ENCODE measurements at regions not wholly inside any gene's neighbourhood (a gene's known extent, or its start where the extent isn't known, plus 50 kb on each side); places are given as distances from the start of the nearest gene placed in this dataset.

GRCh38 chr13:65936249-65936648, 1293.9 kb downstream of the PCDH9 start:
- Histone ChIP-seq H3K79me1 (ENCODE audit: low read depth in 1 of 2, low read length in 2 of 2) (no peaks in the 10 kb centered on the region), H3K27ac (ENCODE audit: insufficient read depth, low read length) (no peak overlapping the region), H4K8ac (ENCODE audit: low read depth in 2 of 2, low read length in 2 of 2) (no peak overlapping the region), H2AFZ (replicated peaks; ENCODE audit: low read length, poor library complexity) (no peak overlapping the region), H3K36me3 (ENCODE audit: control insufficient read depth, insufficient read depth, low read length) (no peaks in the 10 kb centered on the region), H3K27me3 (ENCODE audit: control insufficient read depth, insufficient read depth, low read length) (no peaks in the 10 kb centered on the region), H2AK5ac (ENCODE audit: low read depth, low read length) (no peak overlapping the region), H3K14ac (replicated peaks; ENCODE audit: low read depth, low read length) (no peak overlapping the region), H2AK9ac (replicated peaks; ENCODE audit: low read depth, low read length, poor library complexity) (no peak overlapping the region), H4K91ac (ENCODE audit: insufficient read depth, low read depth, low read length) (no peak overlapping the region), H2BK120ac (ENCODE audit: low read depth, low read length) (no peak overlapping the region), H2BK20ac (ENCODE audit: low read depth, low read length) (no peak overlapping the region), H3K4me3 (ENCODE audit: insufficient read depth, low read depth, low read length) (no peak overlapping the region), H3K9me3 (ENCODE audit: control insufficient read depth, insufficient read depth, low read length) (no peaks in the 10 kb centered on the region), H3K9ac (ENCODE audit: low read depth, low read length) (no peak overlapping the region), H2BK5ac (ENCODE audit: low read depth, low read length, poor library complexity, severe bottlenecking) (no peak overlapping the region), H3K56ac (ENCODE audit: extremely low read depth, insufficient read depth, low read length) (no peak overlapping the region), H4K5ac (ENCODE audit: low read depth, low read length) (no peak overlapping the region), H4K20me1 (ENCODE audit: insufficient read depth, low read length) (no peaks in the 10 kb centered on the region), H3K9me1 (ENCODE audit: insufficient read depth, low read length) (no peaks in the 10 kb centered on the region), H3K23ac (ENCODE audit: low read depth, low read length) (no peak overlapping the region), H3K18ac (ENCODE audit: low read depth, low read length) (no peak overlapping the region), H2BK15ac (ENCODE audit: low read depth, low read length) (no peak overlapping the region), H3K4me1 (ENCODE audit: control insufficient read depth, insufficient read depth, low read length) (no peaks in the 10 kb centered on the region), H3K4me2 (ENCODE audit: low read depth, low read length) (no peak overlapping the region), H3K4ac (ENCODE audit: low read depth, low read length) (no peak overlapping the region)
- ATAC-seq (ENCODE audit: low read depth) = no peak
- BruUV-seq (replicated peaks) = no TSS peak
- in situ Hi-C loops (cut with MboI; ENCODE audit: low sequenced_read_pairs) = no loop called here
- TF ChIP-seq CEBPB (IDR thresholded peaks at IDR 0.05; ENCODE audit: low read depth, low read length) (no peak), FOS (IDR thresholded peaks at IDR 0.05; ENCODE audit: low read depth, low read length) (no peak), ELK1 (IDR thresholded peaks at IDR 0.05; ENCODE audit: borderline replicate concordance, low read depth, low read length) (no peak), CTCF (conservative IDR thresholded peaks at IDR 0.05; ENCODE audit: low read depth, low read length) (no peak), NFE2L2 (IDR thresholded peaks at IDR 0.05; ENCODE audit: low read depth, low read length) (no peak)
- ChIA-PET CTCF (no interaction called here), POLR2A (ENCODE audit: unreplicated experiment) (no interaction called here)
- WGBS, 2 experiments (ENCODE audit: extremely low coverage in 2 of 2, insufficient read length in 1 of 2) = no CpG with 5 or more reads among the region's 2 CpGs
- DNase-seq = no peak
- intact Hi-C loops (cut with micrococcal nuclease) = no loop called here
- dilution Hi-C loops (cut with HindIII; ENCODE audit: low sequenced_read_pairs, unreplicated experiment) = no loop called here
